IPS-20b (cell line): ENCODE measurements at regions not wholly inside any gene's neighbourhood (a gene's known extent, or its start where the extent isn't known, plus 50 kb on each side); places are given as distances from the start of the nearest gene placed in this dataset.
"Not testable (repeated sequence)": the region's sequence is repeated elsewhere in the genome, so short reads cannot be mapped to it uniquely, and the experiment has no call there.

Experiments used
- H3K27ac ChIP-seq: one replicate; pipeline ENCODE4 v1.5.1; 2013; ENCODE audit warnings: low read length
- H3K27me3 ChIP-seq: 2 replicates; pipeline ENCODE4 v1.6.1; 2013; ENCODE audit warnings: mild to moderate bottlenecking, low read length, inconsistent platforms; ENCODE audit not compliant: insufficient read depth
- H3K36me3 ChIP-seq: 2 replicates; pipeline ENCODE4 v1.6.1; 2013; ENCODE audit warnings: low read depth, mild to moderate bottlenecking, inconsistent platforms, low read length, moderate library complexity; ENCODE audit not compliant: insufficient read depth
- H3K4me1 ChIP-seq: 2 replicates; pipeline ENCODE4 v1.6.1; 2013; ENCODE audit warnings: mild to moderate bottlenecking, control low read depth, inconsistent platforms, low read length, moderate library complexity; ENCODE audit not compliant: insufficient read depth
- H3K4me3 ChIP-seq: 2 replicates; pipeline ENCODE4 v1.5.1; 2013; ENCODE audit warnings: mild to moderate bottlenecking, low read length, inconsistent platforms
- H3K9ac ChIP-seq: 2 replicates; pipeline ENCODE4 v1.6.1; 2013; ENCODE audit warnings: low read depth, mild to moderate bottlenecking, inconsistent platforms, low read length, moderate library complexity
- H3K9me3 ChIP-seq: 2 replicates; pipeline ENCODE4 v1.6.1; 2013; ENCODE audit warnings: mild to moderate bottlenecking, low read depth, low read length, inconsistent platforms; ENCODE audit not compliant: insufficient read depth

- H3K9me3 ChIP-seq, result peaks cover 24% of the 10 kb centered on the region
- no peak overlapping the region for H3K4me3 ChIP-seq
- H3K4me1 ChIP-seq, result no peaks in the 10 kb centered on the region
- no peaks in the 10 kb centered on the region for H3K36me3 ChIP-seq
- H3K27ac ChIP-seq, result no peak overlapping the region
- no peaks in the 10 kb centered on the region for H3K27me3 ChIP-seq
- H3K9ac ChIP-seq, result no peak overlapping the region
Measured at GRCh38 chr6:61217714-61218113, 1068.3 kb downstream of the KHDRBS2 start.

GRCh38 chr6:61210549-61210948, 1075.5 kb downstream of the KHDRBS2 start:
- H3K9me3 ChIP-seq, result peaks cover 65% of the 10 kb centered on the region

DNA sequence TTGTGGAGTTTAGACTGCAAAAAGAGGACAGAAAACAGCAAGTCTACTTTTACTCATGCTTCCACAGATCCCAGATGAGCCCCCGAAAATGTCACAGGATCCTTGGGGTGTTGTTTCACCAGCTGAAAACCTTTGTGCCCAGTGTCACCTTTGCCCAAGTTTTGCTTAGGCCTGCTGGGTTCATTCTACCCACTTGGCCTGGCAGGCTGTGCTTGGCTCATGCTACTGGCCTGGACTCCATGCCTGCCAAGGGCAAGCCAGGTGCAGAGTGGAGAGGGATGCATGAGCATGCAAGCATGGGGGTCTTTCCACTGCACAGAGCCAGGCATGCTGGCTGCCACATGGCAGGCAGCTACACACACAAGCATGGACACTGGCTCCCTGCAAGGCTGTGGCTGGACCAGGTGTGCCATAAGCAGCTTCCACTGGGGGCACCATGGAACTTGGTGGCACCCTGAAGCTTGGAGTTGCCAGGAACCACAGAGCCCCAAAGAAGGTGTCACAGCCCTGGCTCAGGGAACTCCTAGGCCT, 1082.0 kb downstream of the KHDRBS2 start:
- Histone ChIP-seq H3K27ac (no peak overlapping the region), H3K4me3 (no peak overlapping the region), H3K36me3 (no peaks in the 10 kb centered on the region), H3K4me1 (no peaks in the 10 kb centered on the region), H3K9me3 (peaks cover 60% of the 10 kb centered on the region), H3K9ac (no peak overlapping the region), H3K27me3 (no peaks in the 10 kb centered on the region)

More at GRCh38 chr6:61210549-61210948, 1075.5 kb downstream of the KHDRBS2 start:
- H3K36me3 ChIP-seq, result no peaks in the 10 kb centered on the region
- no peaks in the 10 kb centered on the region for H3K4me1 ChIP-seq
- no peak overlapping the region for H3K27ac ChIP-seq
- H3K27me3 ChIP-seq, result no peaks in the 10 kb centered on the region
- H3K4me3 ChIP-seq, result no peak overlapping the region
- H3K9ac ChIP-seq, result no peak overlapping the region

- H3K36me3 ChIP-seq, result no peaks in the 10 kb centered on the region
- H3K4me3 ChIP-seq, result no peak overlapping the region
- H3K9ac ChIP-seq, result no peak overlapping the region
- H3K9me3 ChIP-seq, result peaks cover 50% of the 10 kb centered on the region
- no peaks in the 10 kb centered on the region for H3K4me1 ChIP-seq
- no peaks in the 10 kb centered on the region for H3K27me3 ChIP-seq
- no peak overlapping the region for H3K27ac ChIP-seq
Measured at GRCh38 chr6:61200444-61200843, 1085.6 kb downstream of the KHDRBS2 start.

GRCh38 chr6:61193771-61194170, 1092.3 kb downstream of the KHDRBS2 start:
- Histone ChIP-seq H3K4me3 (no peak overlapping the region), H3K27me3 (no peaks in the 10 kb centered on the region), H3K4me1 (no peaks in the 10 kb centered on the region), H3K9me3 (peaks cover 3% of the 10 kb centered on the region), H3K9ac (no peak overlapping the region), H3K27ac (no peak overlapping the region), H3K36me3 (no peaks in the 10 kb centered on the region)

GRCh38 chr6:61192610-61193009, 1093.4 kb downstream of the KHDRBS2 start:
- Histone ChIP-seq H3K4me1 (no peaks in the 10 kb centered on the region), H3K9me3 (no peaks in the 10 kb centered on the region; the same call in none of the 2 replicates), H3K9ac (no peak overlapping the region), H3K36me3 (no peaks in the 10 kb centered on the region), H3K27me3 (no peaks in the 10 kb centered on the region), H3K4me3 (no peak overlapping the region), H3K27ac (no peak overlapping the region)

GRCh38 chr6:61168878-61169277, 1117.1 kb downstream of the KHDRBS2 start:
- Histone ChIP-seq H3K4me1 (no peaks in the 10 kb centered on the region), H3K27me3 (no peaks in the 10 kb centered on the region), H3K36me3 (no peaks in the 10 kb centered on the region), H3K4me3 (no peak overlapping the region), H3K27ac (no peak overlapping the region), H3K9me3 (no peaks in the 10 kb centered on the region), H3K9ac (no peak overlapping the region)

- not testable (repeated sequence) for H3K9me3 ChIP-seq, H3K9ac ChIP-seq, H3K4me3 ChIP-seq, H3K27me3 ChIP-seq, H3K36me3 ChIP-seq, H3K4me1 ChIP-seq, H3K27ac ChIP-seq
Measured at GRCh38 chr6:61149039-61149438, 1137.0 kb downstream of the KHDRBS2 start.

DNA sequence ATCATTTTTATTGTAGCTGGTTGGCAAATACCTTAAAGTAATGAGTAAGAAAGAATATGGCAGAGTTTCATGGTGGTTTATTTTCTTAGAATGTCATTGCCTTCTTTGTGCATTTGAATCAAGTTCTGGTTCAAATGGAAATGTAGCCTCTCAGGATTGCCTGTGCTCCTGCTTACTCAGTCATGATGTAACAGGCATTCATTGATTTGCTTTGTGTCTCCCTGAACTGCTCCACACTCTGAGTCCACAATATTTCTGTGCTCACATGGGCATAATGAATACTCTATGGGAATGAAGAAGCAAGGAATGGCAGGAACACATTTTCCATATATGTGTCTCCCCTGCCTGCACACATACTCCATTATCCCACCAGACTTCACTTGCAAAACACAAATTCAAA, 1143.8 kb downstream of the KHDRBS2 start:
- not testable (repeated sequence) for H3K4me3 ChIP-seq

GRCh38 chr6:61134028-61134427, 1152.0 kb downstream of the KHDRBS2 start:
- no peak overlapping the region for H3K9ac ChIP-seq
- no peaks in the 10 kb centered on the region for H3K4me1 ChIP-seq
- H3K4me3 ChIP-seq, result no peak overlapping the region
- no peaks in the 10 kb centered on the region for H3K27me3 ChIP-seq
- no peaks in the 10 kb centered on the region; the same call in 1 of the 2 replicates for H3K9me3 ChIP-seq
- no peaks in the 10 kb centered on the region for H3K36me3 ChIP-seq
- H3K27ac ChIP-seq, result no peak overlapping the region

More for the DNA sequence above, 1143.8 kb downstream of the KHDRBS2 start:
- not testable (repeated sequence) for H3K27me3 ChIP-seq, H3K4me1 ChIP-seq, H3K9ac ChIP-seq, H3K27ac ChIP-seq, H3K9me3 ChIP-seq, H3K36me3 ChIP-seq

- not testable (repeated sequence) for H3K9me3 ChIP-seq, H3K27ac ChIP-seq, H3K36me3 ChIP-seq, H3K27me3 ChIP-seq, H3K4me1 ChIP-seq, H3K4me3 ChIP-seq, H3K9ac ChIP-seq
Measured at GRCh38 chr6:61114185-61114584, 1171.8 kb downstream of the KHDRBS2 start.

DNA sequence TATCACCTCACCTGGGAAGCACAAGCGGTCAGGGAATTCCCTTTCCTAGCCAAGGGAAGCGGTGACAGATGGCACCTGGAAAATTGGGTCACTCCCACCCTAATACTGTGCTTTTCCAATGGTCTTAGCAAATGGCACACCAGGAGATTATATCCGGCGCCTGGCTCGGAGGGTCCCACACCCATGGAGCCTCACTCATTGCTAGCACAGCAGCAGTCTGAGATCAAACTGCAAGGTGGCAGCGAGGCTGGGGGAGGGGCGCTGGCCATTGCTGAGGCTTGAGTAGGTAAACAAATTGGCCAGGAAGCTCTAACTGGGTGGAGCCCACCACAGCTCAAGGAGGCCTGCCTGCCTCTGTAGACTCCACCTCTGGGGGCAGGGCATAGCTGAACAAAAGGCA, 1178.1 kb downstream of the KHDRBS2 start:
- not testable (repeated sequence) for H3K36me3 ChIP-seq, H3K27ac ChIP-seq, H3K4me1 ChIP-seq, H3K9ac ChIP-seq, H3K4me3 ChIP-seq, H3K27me3 ChIP-seq, H3K9me3 ChIP-seq

- H3K4me3 ChIP-seq, H3K4me1 ChIP-seq, H3K9me3 ChIP-seq, H3K27me3 ChIP-seq, H3K36me3 ChIP-seq, H3K27ac ChIP-seq, H3K9ac ChIP-seq: not testable (repeated sequence)
Measured at GRCh38 chr6:61103660-61104059, 1182.4 kb downstream of the KHDRBS2 start.
